Suppressor macrophage treated with lipopolysaccharide for 4 hours (primary cell): ENCODE measurements at regions not wholly inside any gene's neighbourhood (a gene's known extent, or its start where the extent isn't known, plus 50 kb on each side); places are given as distances from the start of the nearest gene placed in this dataset.
"Not testable (repeated sequence)": the region's sequence is repeated elsewhere in the genome, so short reads cannot be mapped to it uniquely, and the experiment has no call there.

Experiments
- DNase-seq: peaks from one replicate; pipeline ENCODE4 v3.0.0-alpha.2; 2020

DNA sequence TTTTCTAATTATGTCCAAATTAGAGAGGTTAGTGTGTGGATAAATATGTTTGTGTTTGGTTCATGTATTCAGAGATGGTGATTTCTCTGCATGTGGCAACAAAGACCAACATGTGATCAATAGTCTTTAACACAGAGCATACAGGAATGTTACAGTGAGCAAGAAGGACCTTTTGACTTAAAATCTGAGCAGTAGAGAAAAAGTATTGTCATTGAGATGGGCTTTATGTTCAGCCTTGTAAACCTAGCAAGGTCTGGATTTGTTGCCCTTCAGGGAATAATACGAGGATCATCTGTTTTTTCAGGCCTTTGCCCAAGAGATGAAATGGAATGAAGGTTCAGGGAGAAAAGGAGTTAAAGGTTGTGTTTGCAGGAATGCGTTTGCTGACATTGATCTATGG is 161.8 kb upstream of the NECTIN3 start:
- no peak for DNase-seq

DNA sequence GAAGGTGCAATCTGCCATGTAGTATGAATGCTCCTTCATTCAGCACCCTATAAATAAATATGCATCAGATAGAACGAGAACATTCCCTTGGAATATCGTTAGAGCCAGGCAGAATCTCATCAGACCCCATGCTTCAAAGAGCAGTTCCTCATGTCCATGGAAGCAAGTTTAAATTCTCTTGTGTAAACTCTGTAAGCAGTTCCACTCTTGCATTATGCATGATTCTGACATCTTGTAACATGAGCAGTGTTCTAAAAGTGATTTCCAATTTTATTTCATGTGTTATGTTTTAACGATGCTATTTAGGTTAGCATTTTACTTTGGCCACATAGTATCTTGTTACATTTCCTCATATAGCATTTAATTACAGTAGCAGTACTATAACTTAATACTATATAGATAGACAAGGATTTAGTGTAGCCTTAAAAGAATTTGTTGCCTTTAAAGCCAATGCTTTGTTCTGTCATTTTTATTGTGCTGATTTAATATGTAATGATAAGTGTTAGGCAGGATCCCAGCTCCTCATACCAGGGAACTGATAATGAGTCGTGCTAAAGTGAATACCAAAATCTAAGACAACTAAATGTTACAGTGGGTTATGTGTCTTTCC is 161.2 kb upstream of the NECTIN3 start:
- DNase-seq = no peak

- no peak for DNase-seq
These were observed 152.7 kb upstream of the NECTIN3 start for GRCh38 chr3:110918963-110919362.

GRCh38 chr3:110925798-110926197 is 145.8 kb upstream of the NECTIN3 start:
- DNase-seq = no peak

DNA sequence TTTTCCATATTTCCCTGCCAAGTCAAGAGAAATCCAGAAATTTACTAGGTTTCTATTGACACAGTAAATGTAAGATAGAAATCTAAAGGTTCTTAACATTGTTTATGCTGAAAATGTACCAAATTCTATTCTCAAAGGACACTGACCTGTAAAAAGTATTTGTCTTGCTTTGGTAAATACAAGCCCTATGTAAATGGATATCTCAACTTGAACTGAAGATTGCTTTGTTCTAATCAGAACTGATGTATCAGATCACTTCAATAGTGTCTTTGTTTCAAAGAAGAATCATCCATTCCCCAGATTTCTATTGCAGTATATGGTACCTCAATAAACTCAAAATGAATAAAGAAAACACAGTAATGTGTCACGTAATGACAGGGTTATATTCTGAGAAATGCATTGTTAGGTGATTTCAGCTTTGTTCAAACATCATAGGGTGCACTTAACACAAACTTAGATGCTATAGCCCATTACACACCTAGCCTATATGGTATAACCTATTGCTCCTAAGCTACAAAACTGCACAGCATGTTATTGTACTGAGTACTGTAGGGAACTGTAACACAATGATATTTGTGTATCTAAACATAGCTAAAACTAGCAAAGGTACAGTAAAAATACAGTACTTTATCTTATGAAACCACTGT is 143.5 kb upstream of the NECTIN3 start:
- no peak for DNase-seq

DNA sequence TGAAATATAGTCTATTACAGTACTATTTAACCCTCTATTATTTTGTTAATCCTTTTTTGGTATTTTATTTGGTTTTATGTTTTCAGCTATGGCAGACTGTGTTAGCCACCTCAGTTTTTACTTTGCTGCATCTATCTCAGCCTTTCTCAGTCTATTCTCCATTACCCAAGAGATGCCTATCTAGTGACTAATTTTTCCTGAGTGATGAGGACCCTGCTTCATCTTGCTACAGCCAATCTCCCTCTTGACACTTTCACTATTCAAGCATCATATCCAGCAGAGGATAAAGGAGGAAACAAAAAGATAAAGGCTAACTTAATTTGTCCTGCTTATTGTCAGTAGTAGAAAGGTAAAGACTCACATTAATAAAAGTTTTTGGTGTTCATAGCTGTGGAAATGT is 141.8 kb upstream of the NECTIN3 start:
- no peak for DNase-seq

DNA sequence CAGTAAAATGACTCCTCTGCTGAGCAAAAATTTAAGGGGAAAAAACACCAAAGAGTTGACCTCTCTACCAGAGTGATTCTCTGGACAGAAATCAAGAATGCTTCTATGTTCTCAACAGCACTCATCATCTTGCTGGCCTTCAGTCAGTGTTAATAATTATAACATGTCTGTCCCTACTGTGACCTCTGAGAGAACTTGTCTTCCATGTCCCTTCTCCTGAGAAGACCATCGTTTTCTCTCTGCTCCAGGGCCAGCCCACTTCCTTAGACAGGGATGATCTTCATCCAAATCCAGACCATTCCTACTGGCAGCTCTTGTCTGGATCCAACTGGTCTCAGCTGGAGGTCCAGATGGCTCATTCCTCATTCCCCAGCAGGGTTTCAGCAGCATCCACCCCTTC is 139.0 kb upstream of the NECTIN3 start:
- no peak for DNase-seq

GRCh38 chr3:110933821-110934426 is 137.7 kb upstream of the NECTIN3 start:
- DNase-seq = no peak

DNA sequence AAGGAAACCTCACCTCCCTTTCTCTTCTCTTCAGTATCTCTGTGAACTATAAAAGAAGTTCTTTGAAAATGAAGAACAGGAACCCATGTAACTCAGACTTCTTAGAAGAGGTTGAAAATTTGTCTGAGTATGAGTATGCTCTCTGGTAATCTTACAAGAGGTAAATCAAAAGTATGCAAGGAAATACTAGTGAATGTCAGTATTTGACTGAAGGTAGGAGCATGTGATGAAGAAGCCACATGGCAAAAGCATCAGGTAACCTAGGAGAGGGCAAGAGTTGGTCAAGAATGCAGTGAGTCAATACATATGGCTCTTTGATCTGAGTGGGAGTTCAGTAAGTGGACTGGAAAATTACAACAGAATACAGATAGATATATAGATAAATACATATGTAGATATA is 133.0 kb upstream of the NECTIN3 start:
- DNase-seq = no peak

DNA sequence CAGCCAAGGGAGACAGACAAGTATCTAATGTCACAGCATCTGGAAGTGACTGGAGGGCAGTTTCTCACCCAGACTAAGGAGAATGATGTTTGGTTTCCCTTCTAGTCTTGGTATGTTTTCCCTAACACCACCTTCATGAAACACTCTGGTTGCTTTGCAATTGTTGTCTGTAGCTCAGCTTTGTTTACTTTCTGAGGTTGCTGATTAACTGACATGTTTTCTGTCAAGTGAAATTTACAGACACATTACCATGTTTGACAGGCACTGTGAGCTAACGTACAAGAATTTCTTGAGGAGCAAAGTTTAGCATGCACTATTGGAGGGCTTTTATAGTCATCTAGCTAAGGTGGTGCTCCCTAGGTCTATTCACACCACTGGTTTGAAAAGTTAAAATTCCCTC is 131.6 kb upstream of the NECTIN3 start:
- DNase-seq = no peak

- DNase-seq = no peak
These were observed 126.8 kb upstream of the NECTIN3 start for GRCh38 chr3:110944782-110945181.

DNA sequence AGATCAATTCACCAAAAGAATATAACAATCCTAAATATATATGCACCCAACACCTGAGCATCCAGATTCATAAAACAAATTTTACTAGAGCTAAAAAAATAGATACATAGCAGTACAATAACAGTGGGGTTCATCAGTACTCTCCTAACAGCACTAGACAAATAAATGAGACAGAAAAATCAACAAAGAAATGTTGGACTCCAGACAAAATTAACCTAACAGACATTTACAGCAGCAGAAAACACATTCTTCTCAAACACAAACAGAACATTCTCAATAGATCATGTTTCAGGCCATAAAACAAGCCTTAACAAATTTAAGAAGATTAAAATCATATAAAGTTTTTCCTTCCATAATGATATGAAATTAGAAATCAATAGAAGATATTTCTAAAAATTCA is 124.8 kb upstream of the NECTIN3 start:
- DNase-seq = no peak

GRCh38 chr3:110949194-110949593 is 122.4 kb upstream of the NECTIN3 start:
- DNase-seq = not testable (repeated sequence)

DNA sequence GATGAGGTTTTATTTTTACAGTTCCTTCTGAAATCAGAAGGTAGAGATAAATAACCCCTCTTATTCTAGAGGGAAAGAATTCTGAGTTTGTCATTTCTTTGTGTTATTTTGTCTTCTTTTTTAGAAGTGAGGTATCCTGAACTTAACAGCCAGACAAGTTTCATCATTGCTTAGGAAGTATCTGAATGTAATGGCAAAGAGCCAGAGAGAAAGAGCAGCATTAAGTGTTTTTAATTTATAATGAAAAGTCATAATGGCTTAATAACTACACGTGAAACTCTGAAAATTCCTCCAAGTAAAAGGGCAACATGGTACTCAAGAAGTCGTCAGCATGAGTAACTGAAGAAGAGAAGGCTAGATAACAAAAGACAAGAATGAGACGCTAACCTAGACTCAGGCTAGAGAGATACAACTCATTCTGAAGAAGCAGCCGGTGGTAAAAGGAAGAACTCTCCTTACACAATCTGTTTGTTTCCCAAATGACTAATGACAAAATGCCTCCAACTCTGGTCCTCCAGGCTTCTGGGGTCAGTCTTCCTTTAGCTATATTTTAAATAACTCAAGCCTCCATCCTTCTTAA is 116.2 kb upstream of the NECTIN3 start:
- DNase-seq = no peak

GRCh38 chr3:110956081-110956480 is 115.5 kb upstream of the NECTIN3 start:
- DNase-seq = no peak

DNA sequence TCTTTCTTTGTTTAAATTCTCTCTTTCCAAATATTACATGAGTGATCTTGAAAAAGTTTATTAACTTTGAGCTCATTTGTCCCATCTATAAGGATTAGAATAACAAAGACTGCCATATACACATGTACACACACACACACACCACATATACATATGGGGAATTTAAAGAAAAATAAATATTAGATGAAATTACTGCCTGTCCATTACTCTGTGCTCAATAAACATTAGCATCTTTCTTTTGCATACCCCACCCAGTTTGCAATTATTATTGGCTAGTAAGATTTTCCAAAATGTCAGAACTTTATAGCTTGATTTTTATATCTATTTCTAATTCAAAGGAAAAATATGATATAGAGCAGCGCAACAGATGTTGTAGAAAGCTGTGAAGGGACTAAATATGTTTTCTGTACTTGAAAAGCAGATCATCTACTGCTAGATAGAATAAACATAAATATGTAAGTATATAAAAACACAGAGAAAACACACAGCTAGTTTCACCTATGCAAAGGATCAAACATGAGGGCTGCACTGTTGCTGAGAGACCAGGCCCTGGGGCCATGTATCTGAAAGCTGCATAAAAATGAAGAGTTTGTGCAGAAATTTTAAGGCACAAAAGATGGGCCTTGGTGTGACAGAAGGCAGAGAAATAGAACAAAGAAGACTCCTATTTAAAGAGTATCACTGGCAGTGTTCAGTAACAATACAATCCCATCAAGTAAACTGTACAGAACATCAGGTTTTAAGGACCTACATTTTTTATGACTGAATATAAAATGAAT is 114.2 kb upstream of the NECTIN3 start:
- DNase-seq = no peak

DNA sequence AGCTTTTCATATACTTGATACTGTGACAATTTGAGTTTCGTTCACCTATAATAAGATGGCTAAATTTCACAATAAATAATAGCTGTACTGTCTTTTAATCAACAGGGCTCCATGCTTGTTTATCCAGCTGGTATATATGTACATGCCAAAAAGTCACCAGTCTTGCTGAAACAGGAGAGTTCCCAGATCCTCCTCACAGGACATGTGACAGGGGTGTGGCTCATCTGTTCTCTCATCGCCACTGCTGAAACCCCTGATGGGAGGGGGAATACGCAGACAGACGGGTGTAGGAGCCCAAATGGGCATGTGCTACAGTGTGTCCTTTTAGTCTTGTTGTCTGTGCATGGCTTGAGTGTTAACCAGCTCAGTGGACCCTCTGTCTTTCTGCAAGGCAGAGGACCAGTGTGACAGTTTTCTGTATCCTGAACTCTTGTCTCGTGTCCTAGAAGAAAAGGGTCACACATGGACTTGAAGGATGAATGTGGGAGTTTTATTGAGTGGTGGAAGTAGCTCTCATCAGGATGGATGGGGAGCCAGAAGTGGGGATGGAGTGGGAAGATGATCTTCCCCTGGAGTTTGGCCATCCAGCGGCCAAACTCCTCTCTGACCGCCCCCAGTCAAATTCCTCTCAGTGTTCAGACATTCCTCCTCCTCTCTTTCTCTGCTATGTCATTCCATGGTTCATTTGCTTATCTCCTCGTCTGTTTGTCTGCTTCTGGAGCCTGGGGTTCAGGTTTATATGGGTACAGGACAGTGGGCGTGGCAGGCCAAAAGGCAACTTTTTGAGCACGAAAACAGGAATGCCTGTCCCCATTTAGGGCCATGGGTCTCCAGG is 113.1 kb upstream of the NECTIN3 start:
- no peak for DNase-seq

DNA sequence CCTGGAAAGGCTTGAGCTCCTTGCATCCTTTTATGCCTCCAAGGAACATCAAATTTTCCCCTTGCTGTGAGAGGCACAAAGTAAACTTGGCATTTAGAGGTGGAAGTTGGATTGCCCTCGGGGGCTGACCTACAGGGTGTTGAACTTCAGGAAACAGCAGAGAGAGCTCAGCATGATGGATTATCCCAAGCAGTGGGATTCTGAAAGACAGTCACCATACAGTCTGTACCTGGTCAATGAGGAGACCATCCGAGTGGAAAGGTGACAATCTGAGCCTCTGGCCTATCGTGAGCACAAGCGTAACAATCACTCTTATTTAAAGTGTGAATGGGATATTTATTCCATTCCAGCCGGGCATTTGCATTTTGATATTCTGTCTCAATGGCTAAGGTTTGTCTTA is 105.6 kb upstream of the NECTIN3 start:
- DNase-seq = no peak

DNA sequence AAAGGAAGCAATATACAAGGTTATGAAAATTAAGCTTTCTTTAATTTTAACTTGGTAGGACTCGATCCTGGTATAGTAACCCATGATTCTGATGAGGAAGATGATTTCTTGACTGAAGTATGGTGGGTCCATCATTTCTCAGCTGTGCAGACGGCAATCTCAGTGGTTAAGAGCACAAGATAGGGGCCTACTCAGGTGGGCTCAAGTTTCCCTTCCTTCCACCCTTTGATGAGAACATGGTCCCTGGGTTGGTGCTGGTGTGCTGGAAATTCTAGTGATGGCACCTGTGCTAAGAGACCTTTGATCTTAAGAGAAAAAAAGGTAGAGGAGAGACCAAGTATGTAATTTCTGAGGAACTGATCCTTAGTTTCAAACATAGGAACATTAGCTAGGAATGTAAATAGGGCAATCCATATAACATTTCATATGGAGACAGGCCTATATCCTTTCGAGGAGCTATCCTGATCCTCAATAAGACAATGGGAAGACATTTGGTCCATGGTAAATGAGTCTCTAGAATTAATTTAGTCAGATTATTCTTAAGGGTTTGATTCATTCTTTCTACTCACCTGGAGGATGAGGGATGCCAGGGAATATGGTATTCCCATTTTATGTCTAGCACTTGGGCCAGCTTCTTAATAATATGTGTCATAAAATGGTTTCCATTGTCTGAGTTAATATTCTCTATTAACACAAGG is 104.5 kb upstream of the NECTIN3 start:
- no peak for DNase-seq

DNA sequence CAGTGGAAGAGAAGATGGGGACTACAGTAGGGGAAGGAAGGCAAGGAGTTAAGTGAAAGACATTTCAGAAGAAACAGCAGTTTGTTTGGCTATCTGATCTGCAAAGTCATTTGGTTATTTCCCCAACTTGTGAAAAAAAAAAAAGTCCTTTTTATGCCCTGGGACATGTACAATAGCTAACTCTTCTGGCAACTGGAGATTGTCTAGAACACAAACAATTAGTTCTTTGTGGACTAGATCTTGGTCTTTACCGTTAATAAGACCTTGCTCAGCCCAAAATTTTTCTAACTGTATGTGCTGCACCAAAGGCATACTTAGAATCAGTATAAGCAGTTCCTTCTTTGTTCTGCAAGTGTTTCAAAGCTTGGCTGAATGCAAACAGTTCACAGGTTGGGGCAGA is 103.5 kb upstream of the NECTIN3 start:
- no peak for DNase-seq

- DNase-seq = no peak
These were observed 102.1 kb upstream of the NECTIN3 start for GRCh38 chr3:110969229-110970211.
